Memory B cell (primary cell): ENCODE measurements at regions not wholly inside any gene's neighbourhood (a gene's known extent, or its start where the extent isn't known, plus 50 kb on each side); places are given as distances from the start of the nearest gene placed in this dataset.
"Not testable (repeated sequence)": the region's sequence is repeated elsewhere in the genome, so short reads cannot be mapped to it uniquely, and the experiment has no call there.

Experiments used
- ATAC-seq: fragments of 150-1000 bp; cut with Tn5 transposase; 2 replicates; pipeline ENCODE4 v1.10.0; 2021; ENCODE audit warnings: low read depth, mild to moderate bottlenecking, moderate library complexity
- DNase-seq, 2 donors: peaks; one replicate each; pipeline ENCODE4 v3.0.0; 2022; ENCODE audit warnings: low spot score in 2 of 2
- H3K27ac Mint-ChIP-seq: one replicate; pipeline ENCODE4 v1.8.0; 2022; ENCODE audit warnings: mild to moderate bottlenecking, moderate library complexity, mixed read lengths
- H3K27me3 Mint-ChIP-seq: one replicate; pipeline ENCODE4 v1.8.0; 2022; ENCODE audit warnings: mixed read lengths
- H3K36me3 Mint-ChIP-seq: one replicate; pipeline ENCODE4 v1.8.0; 2022; ENCODE audit warnings: mild to moderate bottlenecking, mixed read lengths
- H3K4me1 Mint-ChIP-seq: one replicate; pipeline ENCODE4 v1.8.0; 2022; ENCODE audit warnings: mixed read lengths
- H3K4me3 Mint-ChIP-seq: one replicate; pipeline ENCODE4 v1.8.0; 2022; ENCODE audit warnings: mild to moderate bottlenecking, moderate library complexity, mixed read lengths
- H3K9me3 Mint-ChIP-seq: one replicate; pipeline ENCODE4 v1.8.0; 2022; ENCODE audit warnings: mixed read lengths

DNA sequence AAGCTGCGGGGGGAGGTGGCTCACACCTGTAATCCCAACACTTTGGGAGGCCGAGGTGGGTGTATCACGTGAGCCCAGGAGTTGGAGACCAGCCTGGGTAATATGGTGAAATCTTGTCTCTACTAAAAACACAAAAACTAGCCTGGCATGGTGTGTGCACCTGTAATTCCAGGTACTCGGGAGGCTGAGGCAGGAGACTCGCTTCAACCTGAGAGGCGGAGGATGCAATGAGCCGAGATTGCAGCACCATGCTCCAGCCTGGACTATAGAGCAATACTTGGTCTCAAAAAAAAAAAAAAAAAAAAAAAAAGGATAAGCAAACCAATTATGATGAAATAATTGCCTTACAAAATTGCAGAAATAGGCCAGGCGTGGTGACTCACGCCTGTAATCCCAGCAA, 311.4 kb upstream of the ZNF337 start:
- not testable (repeated sequence) for H3K36me3 Mint-ChIP-seq, H3K27ac Mint-ChIP-seq, H3K9me3 Mint-ChIP-seq, ATAC-seq, H3K4me3 Mint-ChIP-seq, DNase-seq, H3K27me3 Mint-ChIP-seq
- peaks cover 11% of the 10 kb centered on the region for H3K4me1 Mint-ChIP-seq

GRCh38 chr20:26006164-26006563, 309.5 kb upstream of the ZNF337 start:
- DNase-seq, H3K36me3 Mint-ChIP-seq, H3K27ac Mint-ChIP-seq, H3K27me3 Mint-ChIP-seq, H3K4me3 Mint-ChIP-seq, ATAC-seq, H3K9me3 Mint-ChIP-seq: not testable (repeated sequence)
- peaks cover 11% of the 10 kb centered on the region for H3K4me1 Mint-ChIP-seq

- H3K36me3 Mint-ChIP-seq, H3K27ac Mint-ChIP-seq, DNase-seq, H3K4me1 Mint-ChIP-seq, H3K4me3 Mint-ChIP-seq, H3K27me3 Mint-ChIP-seq, H3K9me3 Mint-ChIP-seq, ATAC-seq: not testable (repeated sequence)
These were observed 307.3 kb upstream of the ZNF337 start for GRCh38 chr20:26003959-26004358.

DNA sequence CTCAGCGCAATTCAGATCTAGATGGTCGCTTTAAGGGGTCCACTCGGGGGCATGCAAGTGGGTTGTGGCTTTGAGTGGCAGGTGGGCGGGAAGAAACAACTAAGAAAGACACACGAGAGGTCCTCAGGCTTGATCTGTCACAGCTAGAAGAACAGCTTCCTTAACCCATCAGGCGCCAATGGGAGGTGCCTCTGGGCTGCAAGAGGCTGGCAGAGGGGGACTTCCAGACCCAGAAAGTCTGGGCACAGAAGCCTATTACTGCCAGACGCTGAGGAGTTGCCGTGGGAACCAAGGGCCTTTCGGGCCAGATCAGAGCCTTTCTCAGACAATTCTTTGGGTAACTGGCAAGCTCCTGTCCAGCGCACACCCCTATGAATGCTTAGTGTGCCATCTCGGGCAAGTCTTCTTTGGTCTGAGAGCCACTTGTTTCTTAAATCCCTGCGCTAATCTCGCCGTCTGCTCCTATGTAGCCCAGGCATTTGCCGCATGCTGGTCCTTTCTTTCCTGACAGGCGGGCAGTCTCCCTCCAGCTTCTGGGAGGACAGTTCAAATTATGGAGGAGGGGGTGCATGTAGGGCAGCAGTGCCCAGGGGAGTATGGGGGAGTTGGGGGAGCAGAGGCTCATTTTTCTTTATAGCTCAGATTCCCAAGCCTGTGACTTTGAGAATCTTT, 300.9 kb upstream of the ZNF337 start:
- H3K36me3 Mint-ChIP-seq, H3K27ac Mint-ChIP-seq, DNase-seq, H3K4me3 Mint-ChIP-seq, H3K9me3 Mint-ChIP-seq, H3K4me1 Mint-ChIP-seq, ATAC-seq: not testable (repeated sequence)
- peaks cover 11% of the 10 kb centered on the region for H3K27me3 Mint-ChIP-seq

DNA sequence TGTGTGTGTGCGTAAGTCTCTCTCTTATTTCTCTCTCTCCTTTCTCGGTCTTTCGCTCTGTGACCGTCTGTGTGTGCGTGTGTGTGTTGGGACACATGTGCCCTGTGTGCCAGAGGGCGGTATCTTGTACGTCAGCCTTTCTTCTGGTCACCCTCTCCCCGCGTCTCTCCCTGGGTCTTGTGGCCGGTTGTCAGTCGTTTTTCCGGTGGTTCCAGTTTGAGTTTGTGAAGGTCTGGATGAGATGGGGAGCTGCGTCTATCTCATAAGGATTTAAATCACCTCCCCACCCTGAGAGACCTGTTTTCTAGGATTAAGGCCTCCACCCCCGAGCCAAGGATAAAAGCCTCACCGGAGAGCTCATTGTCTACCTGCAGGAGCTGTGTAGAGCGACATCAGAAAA, 295.5 kb upstream of the ZNF337 start:
- Mint-ChIP-seq H3K27me3 (peaks cover 17% of the 10 kb centered on the region), H3K4me3 (no peak overlapping the region), H3K9me3 (no peaks in the 10 kb centered on the region), H3K27ac (no peak overlapping the region), H3K4me1 (peaks cover 7% of the 10 kb centered on the region), H3K36me3 (no peaks in the 10 kb centered on the region)
- ATAC-seq (no peak), DNase-seq (no peak)

GRCh38 chr20:25991756-25992130, 295.1 kb upstream of the ZNF337 start:
- Mint-ChIP-seq H3K9me3 (no peaks in the 10 kb centered on the region), H3K27me3 (peaks cover 15% of the 10 kb centered on the region), H3K4me1 (peaks cover 7% of the 10 kb centered on the region)

DNA sequence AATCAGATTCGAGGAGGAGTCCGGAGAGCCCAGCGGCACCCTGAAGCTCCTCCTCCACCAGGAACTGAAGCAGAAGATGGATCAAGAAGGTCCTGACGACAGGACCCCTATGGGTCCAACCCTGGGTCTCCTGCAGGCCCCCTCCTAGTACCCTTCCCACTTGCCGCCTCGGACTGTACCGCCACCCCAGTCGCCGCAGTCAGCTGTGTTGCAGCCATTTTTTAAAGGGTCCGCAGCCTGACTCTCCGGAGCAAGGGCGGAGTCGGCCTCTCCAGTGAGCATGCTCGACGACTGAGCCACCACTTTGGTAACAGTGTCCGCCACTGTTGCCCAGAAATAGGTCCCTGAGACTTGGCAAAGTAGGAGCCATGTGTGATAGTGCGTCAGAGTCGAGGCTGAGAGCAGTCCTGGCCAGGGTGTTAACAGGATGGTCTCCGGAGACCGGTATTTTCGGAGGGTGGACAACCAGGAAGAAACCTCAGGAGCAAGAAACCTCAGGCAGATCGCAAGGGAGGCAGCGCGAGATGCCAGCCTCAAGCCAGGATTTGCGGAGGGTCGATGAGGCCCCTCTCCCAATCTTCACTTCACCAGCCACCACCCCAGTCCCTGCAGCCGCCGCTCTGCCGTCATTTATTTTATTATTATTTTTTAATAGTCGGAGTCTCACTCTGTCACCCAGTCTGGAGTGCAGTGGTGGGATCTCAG, 294.6 kb upstream of the ZNF337 start:
- H3K27me3 Mint-ChIP-seq: peaks cover 12% of the 10 kb centered on the region
- no peaks in the 10 kb centered on the region for H3K9me3 Mint-ChIP-seq
- peaks cover 7% of the 10 kb centered on the region for H3K4me1 Mint-ChIP-seq
- H3K4me3 Mint-ChIP-seq: no peak overlapping the region
- ATAC-seq: no peak
- H3K36me3 Mint-ChIP-seq: no peaks in the 10 kb centered on the region
- DNase-seq: no peak
- H3K27ac Mint-ChIP-seq: no peak overlapping the region

More at GRCh38 chr20:25991756-25992130, 295.1 kb upstream of the ZNF337 start:
- DNase-seq (no peak), ATAC-seq (no peak)
- Mint-ChIP-seq H3K36me3 (no peaks in the 10 kb centered on the region), H3K4me3 (no peak overlapping the region), H3K27ac (no peak overlapping the region)

DNA sequence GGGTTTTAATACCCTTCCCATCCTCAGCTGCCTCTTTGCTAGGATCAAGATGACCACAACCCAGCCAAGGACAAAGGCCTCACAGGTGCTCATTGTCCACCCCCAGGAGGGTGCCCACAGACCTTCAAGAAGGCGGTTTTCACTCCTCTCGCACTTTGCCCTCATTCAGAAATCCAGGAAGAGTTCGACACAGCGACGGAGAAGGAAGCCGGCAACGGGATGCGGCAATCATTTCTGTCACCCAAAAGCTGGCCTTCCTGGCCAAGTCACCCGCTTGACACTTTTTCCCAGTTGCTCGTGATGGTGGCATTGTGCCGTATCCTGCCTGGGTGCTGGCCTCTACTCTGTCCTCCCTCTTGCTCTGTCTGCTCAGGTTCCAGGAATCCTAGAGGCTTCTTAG, 293.0 kb upstream of the ZNF337 start:
- H3K27ac Mint-ChIP-seq, H3K9me3 Mint-ChIP-seq, H3K4me3 Mint-ChIP-seq: not testable (repeated sequence)

GRCh38 chr20:25989196-25989595, 292.5 kb upstream of the ZNF337 start:
- Mint-ChIP-seq H3K4me3 (no peak overlapping the region), H3K36me3 (peaks cover 2% of the 10 kb centered on the region), H3K27ac (no peak overlapping the region), H3K4me1 (peaks cover 12% of the 10 kb centered on the region), H3K27me3 (peaks cover 11% of the 10 kb centered on the region), H3K9me3 (no peaks in the 10 kb centered on the region)
- ATAC-seq: no peak
- no peak for DNase-seq

More for the DNA sequence above, 293.0 kb upstream of the ZNF337 start:
- ATAC-seq, DNase-seq, H3K36me3 Mint-ChIP-seq: not testable (repeated sequence)
- peaks cover 11% of the 10 kb centered on the region for H3K27me3 Mint-ChIP-seq
- H3K4me1 Mint-ChIP-seq: peaks cover 12% of the 10 kb centered on the region

GRCh38 chr20:25987928-25988560, 291.4 kb upstream of the ZNF337 start:
- peak overlapping the region; percentile 75 for H3K4me3 Mint-ChIP-seq
- H3K27me3 Mint-ChIP-seq: peaks cover 11% of the 10 kb centered on the region
- peak overlapping the region; percentile 38 for H3K27ac Mint-ChIP-seq
- DNase-seq, H3K9me3 Mint-ChIP-seq, H3K36me3 Mint-ChIP-seq, ATAC-seq: not testable (repeated sequence)
- peaks cover 12% of the 10 kb centered on the region for H3K4me1 Mint-ChIP-seq

GRCh38 chr20:25987073-25987927, 290.6 kb upstream of the ZNF337 start:
- peak overlapping the region; percentile 75 for H3K4me3 Mint-ChIP-seq

DNA sequence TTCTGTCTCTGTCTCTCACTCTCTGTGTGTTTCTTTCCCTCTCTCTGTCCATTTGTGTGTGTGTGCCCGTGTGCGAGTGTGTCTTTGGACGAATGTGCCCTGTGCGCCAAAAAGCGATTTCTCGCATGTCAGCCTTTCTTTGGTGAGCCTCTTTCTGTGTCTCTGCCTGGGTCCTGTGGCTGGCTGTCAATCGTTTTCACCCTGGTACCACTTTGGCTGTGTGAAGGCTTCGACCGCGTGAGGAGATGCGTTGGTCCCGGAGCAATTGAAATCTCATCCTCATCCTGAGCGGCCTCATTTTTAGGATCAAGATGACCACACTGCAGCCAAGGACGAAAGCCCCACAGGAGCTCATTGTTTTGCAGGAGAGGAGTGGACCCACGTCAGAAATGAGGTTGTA, 288.9 kb upstream of the ZNF337 start:
- peaks cover 5% of the 10 kb centered on the region for H3K27me3 Mint-ChIP-seq
- peak overlapping the region; percentile 72 for H3K4me3 Mint-ChIP-seq
- no peak overlapping the region for H3K27ac Mint-ChIP-seq
- peaks cover 12% of the 10 kb centered on the region for H3K4me1 Mint-ChIP-seq
- no peaks in the 10 kb centered on the region for H3K9me3 Mint-ChIP-seq
- ATAC-seq: no peak
- no peak for DNase-seq
- H3K36me3 Mint-ChIP-seq: peaks cover 2% of the 10 kb centered on the region

More at GRCh38 chr20:25987073-25987927, 290.6 kb upstream of the ZNF337 start:
- H3K27ac Mint-ChIP-seq: peak overlapping the region; percentile 38
- no peaks in the 10 kb centered on the region for H3K9me3 Mint-ChIP-seq
- ATAC-seq (peak; percentile 84), DNase-seq (peak; percentile 54 to 59)
- peaks cover 12% of the 10 kb centered on the region for H3K4me1 Mint-ChIP-seq
- peaks cover 2% of the 10 kb centered on the region for H3K36me3 Mint-ChIP-seq
- H3K27me3 Mint-ChIP-seq: peaks cover 11% of the 10 kb centered on the region

GRCh38 chr20:25984933-25985332, 288.3 kb upstream of the ZNF337 start:
- no peaks in the 10 kb centered on the region for H3K9me3 Mint-ChIP-seq
- DNase-seq (peak in 1 of 2 donors; percentile 20), ATAC-seq (peak; percentile 44)
- no peak overlapping the region for H3K27ac Mint-ChIP-seq
- H3K36me3 Mint-ChIP-seq: peaks cover 2% of the 10 kb centered on the region
- peak overlapping the region; percentile 43 for H3K4me3 Mint-ChIP-seq
- peaks cover 5% of the 10 kb centered on the region for H3K27me3 Mint-ChIP-seq
- peaks cover 12% of the 10 kb centered on the region for H3K4me1 Mint-ChIP-seq

- not testable (repeated sequence) for H3K36me3 Mint-ChIP-seq, H3K4me1 Mint-ChIP-seq, DNase-seq, H3K27me3 Mint-ChIP-seq, ATAC-seq, H3K4me3 Mint-ChIP-seq, H3K27ac Mint-ChIP-seq, H3K9me3 Mint-ChIP-seq
These were observed 286.0 kb upstream of the ZNF337 start for GRCh38 chr20:25982701-25983100.
